ENCODE measurements at regions not wholly inside any gene's neighbourhood (a gene's known extent, or its start where the extent isn't known, plus 50 kb on each side); places are given as distances from the start of the nearest gene placed in this dataset.

DNA sequence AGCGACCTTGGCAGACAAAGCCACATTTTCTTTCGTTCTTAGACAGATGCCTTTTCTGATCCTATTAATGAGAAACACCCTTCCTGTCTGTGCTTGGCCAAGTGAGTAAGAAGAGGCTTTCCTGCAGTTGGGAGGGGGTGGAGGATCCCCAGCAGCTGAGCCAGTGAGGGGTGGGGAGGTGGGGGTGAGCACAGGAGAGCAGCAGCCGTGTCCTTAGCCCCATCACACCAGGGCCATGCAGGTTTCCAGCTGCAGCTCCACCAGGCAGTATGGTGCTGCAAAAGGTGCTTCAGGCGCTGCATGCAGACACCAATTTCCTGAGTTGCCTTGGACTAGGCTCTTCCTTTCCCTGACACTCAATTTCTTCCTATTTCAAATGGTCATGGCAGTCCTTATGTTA is 123.3 kb upstream of the SIX2 start:
- Histone ChIP-seq H3K4me2 (ENCODE audit: low read length) (no peak overlapping the region), H3K36me3 (ENCODE audit: insufficient read depth, low read length) (no peaks in the 10 kb centered on the region), H3K27me3 (ENCODE audit: insufficient read depth, low read length) (no peaks in the 10 kb centered on the region), H3K4me1 (ENCODE audit: insufficient read depth, low read length, severe bottlenecking) (peaks cover 16% of the 10 kb centered on the region), H3K79me2 (ENCODE audit: insufficient read depth, low read length) (no peaks in the 10 kb centered on the region), H3K4me3 (ENCODE audit: low read depth, low read length, poor library complexity, severe bottlenecking) (no peak overlapping the region), H3K27ac (ENCODE audit: low read depth, low read length, poor library complexity, severe bottlenecking) (no peak overlapping the region), H3K9me2 (ENCODE audit: low read depth, low read length) (no peaks in the 10 kb centered on the region), H2AFZ (ENCODE audit: low read length) (no peak overlapping the region), H3F3A (ENCODE audit: insufficient read depth, low read length) (no peaks in the 10 kb centered on the region), H4K20me1 (ENCODE audit: insufficient read depth, low read length) (no peaks in the 10 kb centered on the region), H3K9me3 (ENCODE audit: low read length) (no peaks in the 10 kb centered on the region), H3K9ac (ENCODE audit: low read length) (no peak overlapping the region)
- no peak for TF ChIP-seq EZH2 (IDR thresholded peaks at IDR 0.05; ENCODE audit: borderline replicate concordance, low read length)

DNA sequence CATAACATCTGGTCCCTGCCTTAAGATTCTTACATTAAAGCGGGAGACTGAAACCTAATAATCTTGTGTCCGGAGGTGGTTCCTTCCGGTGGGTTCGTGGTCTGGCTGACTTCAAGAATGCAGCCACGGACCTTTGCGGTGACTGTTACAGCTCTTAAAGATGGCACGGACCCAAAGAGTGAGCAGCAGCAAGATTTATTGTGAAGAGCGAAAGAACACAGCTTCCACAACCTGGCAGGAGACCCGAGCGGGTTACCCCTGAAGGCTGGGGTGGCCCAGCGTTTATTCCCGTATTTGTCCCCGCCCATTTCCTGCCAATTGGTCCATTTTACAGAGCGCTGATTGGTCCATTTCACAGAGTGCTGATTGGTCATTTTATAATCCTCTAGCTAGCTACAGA is 122.3 kb upstream of the SIX2 start:
- no peaks in the 10 kb centered on the region for H3F3A ChIP-seq (ENCODE audit: insufficient read depth, low read length)
- H3K27ac ChIP-seq (ENCODE audit: low read depth, low read length, poor library complexity, severe bottlenecking), result no peak overlapping the region
- no peaks in the 10 kb centered on the region for H3K79me2 ChIP-seq (ENCODE audit: insufficient read depth, low read length)
- H3K4me3 ChIP-seq (ENCODE audit: low read depth, low read length, poor library complexity, severe bottlenecking), result no peak overlapping the region
- no peaks in the 10 kb centered on the region for H3K36me3 ChIP-seq (ENCODE audit: insufficient read depth, low read length)
- H4K20me1 ChIP-seq (ENCODE audit: insufficient read depth, low read length), result no peaks in the 10 kb centered on the region
- H3K4me2 ChIP-seq (ENCODE audit: low read length), result no peak overlapping the region
- H3K9me2 ChIP-seq (ENCODE audit: low read depth, low read length), result no peaks in the 10 kb centered on the region
- TF ChIP-seq CTCF (IDR thresholded peaks at IDR 0.05; ENCODE audit: low read length), result no peak
- no peak for TF ChIP-seq EZH2 (IDR thresholded peaks at IDR 0.05; ENCODE audit: borderline replicate concordance, low read length)
- no peak overlapping the region for H2AFZ ChIP-seq (ENCODE audit: low read length)
- no peaks in the 10 kb centered on the region for H3K9me3 ChIP-seq (ENCODE audit: low read length)
- no peaks in the 10 kb centered on the region for H3K27me3 ChIP-seq (ENCODE audit: insufficient read depth, low read length)
- H3K4me1 ChIP-seq (ENCODE audit: insufficient read depth, low read length, severe bottlenecking), result peaks cover 16% of the 10 kb centered on the region
- no peak overlapping the region for H3K9ac ChIP-seq (ENCODE audit: low read length)

GRCh38 chr2:45130736-45131135 is 121.5 kb upstream of the SIX2 start:
- H3K4me2 ChIP-seq (ENCODE audit: low read length), result no peak overlapping the region
- H3K36me3 ChIP-seq (ENCODE audit: insufficient read depth, low read length), result no peaks in the 10 kb centered on the region
- H3K9ac ChIP-seq (ENCODE audit: low read length), result no peak overlapping the region
- no peak overlapping the region for H3K4me3 ChIP-seq (ENCODE audit: low read depth, low read length, poor library complexity, severe bottlenecking)
- H3K27me3 ChIP-seq (ENCODE audit: insufficient read depth, low read length), result no peaks in the 10 kb centered on the region
- no peaks in the 10 kb centered on the region for H3K79me2 ChIP-seq (ENCODE audit: insufficient read depth, low read length)
- H4K20me1 ChIP-seq (ENCODE audit: insufficient read depth, low read length), result no peaks in the 10 kb centered on the region
- H3K9me3 ChIP-seq (ENCODE audit: low read length), result no peaks in the 10 kb centered on the region
- peaks cover 16% of the 10 kb centered on the region for H3K4me1 ChIP-seq (ENCODE audit: insufficient read depth, low read length, severe bottlenecking)
- H3K9me2 ChIP-seq (ENCODE audit: low read depth, low read length), result no peaks in the 10 kb centered on the region
- H2AFZ ChIP-seq (ENCODE audit: low read length), result no peak overlapping the region
- TF ChIP-seq EZH2 (IDR thresholded peaks at IDR 0.05; ENCODE audit: borderline replicate concordance, low read length), result no peak
- no peak for TF ChIP-seq CTCF (IDR thresholded peaks at IDR 0.05; ENCODE audit: low read length)
- H3F3A ChIP-seq (ENCODE audit: insufficient read depth, low read length), result no peaks in the 10 kb centered on the region
- no peak overlapping the region for H3K27ac ChIP-seq (ENCODE audit: low read depth, low read length, poor library complexity, severe bottlenecking)

DNA sequence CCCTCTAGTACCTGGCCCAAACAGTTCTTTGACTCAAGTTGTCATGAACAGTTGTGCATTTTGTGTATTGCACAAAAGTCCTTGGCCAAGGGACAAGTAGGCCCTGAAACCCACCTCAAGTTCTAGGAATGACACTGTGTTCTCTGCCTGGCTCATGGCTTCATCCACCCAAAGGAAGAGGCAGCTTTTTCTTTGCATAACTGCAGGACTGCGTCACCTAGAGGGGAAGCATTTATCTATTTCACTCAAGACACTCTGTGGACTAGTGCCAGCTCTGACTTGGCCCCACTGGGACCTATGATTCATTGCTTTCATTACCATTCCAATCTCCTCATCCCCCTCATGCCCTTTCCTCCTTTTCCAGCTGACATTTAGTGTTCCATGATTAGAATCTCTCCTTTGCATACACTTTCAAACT is 119.3 kb upstream of the SIX2 start:
- no peak overlapping the region for H3K4me3 ChIP-seq (ENCODE audit: low read depth, low read length, poor library complexity, severe bottlenecking)
- no peak overlapping the region for H3K4me2 ChIP-seq (ENCODE audit: low read length)
- H3F3A ChIP-seq (ENCODE audit: insufficient read depth, low read length), result no peaks in the 10 kb centered on the region
- no peak overlapping the region for H3K27ac ChIP-seq (ENCODE audit: low read depth, low read length, poor library complexity, severe bottlenecking)
- TF ChIP-seq EZH2 (IDR thresholded peaks at IDR 0.05; ENCODE audit: borderline replicate concordance, low read length) (no peak), CTCF (IDR thresholded peaks at IDR 0.05; ENCODE audit: low read length) (no peak)
- H3K4me1 ChIP-seq (ENCODE audit: insufficient read depth, low read length, severe bottlenecking), result no peaks in the 10 kb centered on the region
- H3K9me3 ChIP-seq (ENCODE audit: low read length), result no peaks in the 10 kb centered on the region
- H3K36me3 ChIP-seq (ENCODE audit: insufficient read depth, low read length), result no peaks in the 10 kb centered on the region
- H3K9me2 ChIP-seq (ENCODE audit: low read depth, low read length), result no peaks in the 10 kb centered on the region
- no peaks in the 10 kb centered on the region for H4K20me1 ChIP-seq (ENCODE audit: insufficient read depth, low read length)
- H3K79me2 ChIP-seq (ENCODE audit: insufficient read depth, low read length), result no peaks in the 10 kb centered on the region
- H2AFZ ChIP-seq (ENCODE audit: low read length), result no peak overlapping the region
- H3K9ac ChIP-seq (ENCODE audit: low read length), result no peak overlapping the region
- no peaks in the 10 kb centered on the region for H3K27me3 ChIP-seq (ENCODE audit: insufficient read depth, low read length)

Data from OCI-LY1 (cell line).